OCI-LY1 (cell line): ENCODE measurements at regions not wholly inside any gene's neighbourhood (a gene's known extent, or its start where the extent isn't known, plus 50 kb on each side); places are given as distances from the start of the nearest gene placed in this dataset.

Experiments
- H2AFZ ChIP-seq: fragments of 200-600 bp; sonication (generic), shearing (Covaris generic); 2 replicates; pipeline ENCODE4 v1.6.0; 2014; ENCODE audit warnings: antibody characterized with exemption, mild to moderate bottlenecking, low read length
- H3F3A ChIP-seq: fragments of 200-600 bp; sonication (generic), shearing (Covaris generic); 2 replicates; pipeline ENCODE4 v1.6.0; 2014; ENCODE audit warnings: mild to moderate bottlenecking, antibody characterized with exemption, low read length, moderate library complexity; ENCODE audit not compliant: insufficient read depth
- H3K27ac ChIP-seq: fragments of 200-600 bp; sonication (generic); 2 replicates; pipeline ENCODE4 v1.5.1; 2014; ENCODE audit warnings: low read length, mixed run types, mild to moderate bottlenecking, low read depth; ENCODE audit not compliant: poor library complexity, severe bottlenecking
- H3K27me3 ChIP-seq: fragments of 200-600 bp; sonication (generic); 2 replicates; pipeline ENCODE4 v1.6.0; 2014; ENCODE audit warnings: antibody characterized with exemption, mild to moderate bottlenecking, low read length, moderate library complexity; ENCODE audit not compliant: insufficient read depth
- H3K36me3 ChIP-seq: fragments of 200-600 bp; sonication (generic); 2 replicates; pipeline ENCODE4 v1.6.1; 2014; ENCODE audit warnings: mild to moderate bottlenecking, antibody characterized with exemption, low read length, moderate library complexity, mixed read lengths; ENCODE audit not compliant: insufficient read depth
- H3K4me1 ChIP-seq: fragments of 200-600 bp; sonication (generic); 2 replicates; pipeline ENCODE4 v1.5.1; 2014; ENCODE audit warnings: mild to moderate bottlenecking, low read length, moderate library complexity; ENCODE audit not compliant: insufficient read depth, severe bottlenecking
- H3K4me2 ChIP-seq: fragments of 200-600 bp; sonication (generic), shearing (Covaris generic); 2 replicates; pipeline ENCODE4 v1.6.1; 2014; ENCODE audit warnings: low read length
- H3K4me3 ChIP-seq: fragments of 200-600 bp; sonication (generic); 2 replicates; pipeline ENCODE4 v1.5.1; 2014; ENCODE audit warnings: low read length, low read depth, mild to moderate bottlenecking, mixed read lengths; ENCODE audit not compliant: poor library complexity, severe bottlenecking
- H3K79me2 ChIP-seq: fragments of 200-600 bp; shearing (Covaris generic); 2 replicates; pipeline ENCODE4 v1.6.1; 2016; ENCODE audit warnings: mixed run types, low read length, mixed read lengths; ENCODE audit not compliant: insufficient read depth
- H3K9ac ChIP-seq: fragments of 200-600 bp; sonication (generic), shearing (Covaris generic); 2 replicates; pipeline ENCODE4 v1.6.1; 2014; ENCODE audit warnings: mild to moderate bottlenecking, low read length, mixed read lengths
- H3K9me2 ChIP-seq: fragments of 200-600 bp; sonication (generic), shearing (Covaris generic); 2 replicates; pipeline ENCODE4 v1.6.1; 2014; ENCODE audit warnings: low read depth, mild to moderate bottlenecking, low read length, mixed read lengths
- H3K9me3 ChIP-seq: fragments of 200-600 bp; shearing (Covaris generic); 2 replicates; pipeline ENCODE4 v1.6.1; 2014; ENCODE audit warnings: low read length, mixed read lengths
- H4K20me1 ChIP-seq: fragments of 200-600 bp; sonication (generic), shearing (Covaris generic); 2 replicates; pipeline ENCODE4 v1.6.0; 2016; ENCODE audit warnings: mild to moderate bottlenecking, low read length; ENCODE audit not compliant: insufficient read depth
- CTCF ChIP-seq: fragments of 200-600 bp; sonication (generic), shearing (Covaris generic); IDR thresholded peaks from 2 replicates; pipeline ENCODE4 v1.5.1; 2017; ENCODE audit warnings: mild to moderate bottlenecking, antibody characterized with exemption, low read length, moderate library complexity, mixed read lengths
- EZH2 ChIP-seq: fragments of 200-600 bp; sonication (generic), shearing (Covaris generic); IDR thresholded peaks from 2 replicates; pipeline ENCODE4 v1.8.0; 2017; ENCODE audit warnings: borderline replicate concordance, mixed run types, mild to moderate bottlenecking, antibody characterized with exemption, low read length, moderate library complexity, mixed read lengths

- H3K79me2 ChIP-seq: no peaks in the 10 kb centered on the region
- H3K4me2 ChIP-seq: no peak overlapping the region
- H3K4me1 ChIP-seq: no peaks in the 10 kb centered on the region
- TF ChIP-seq CTCF (no peak), EZH2 (no peak)
- H3K9ac ChIP-seq: no peak overlapping the region
- no peaks in the 10 kb centered on the region for H3F3A ChIP-seq
- no peak overlapping the region for H3K27ac ChIP-seq
- no peak overlapping the region for H3K4me3 ChIP-seq
- peaks cover 9% of the 10 kb centered on the region for H3K9me3 ChIP-seq
- H3K36me3 ChIP-seq: no peaks in the 10 kb centered on the region
- no peaks in the 10 kb centered on the region for H4K20me1 ChIP-seq
- H2AFZ ChIP-seq: no peak overlapping the region
- no peaks in the 10 kb centered on the region for H3K9me2 ChIP-seq
- no peaks in the 10 kb centered on the region; the same call in 1 of the 2 replicates for H3K27me3 ChIP-seq
Measured at GRCh38 chr9:93731963-93732362, 155.6 kb downstream of the PHF2 start.

- no peak for TF ChIP-seq CTCF
- TF ChIP-seq EZH2: no peak
- H3K9ac ChIP-seq: no peak overlapping the region
- no peak overlapping the region for H3K4me3 ChIP-seq
- no peak overlapping the region for H2AFZ ChIP-seq
- no peaks in the 10 kb centered on the region for H3K4me1 ChIP-seq
- H3K9me3 ChIP-seq: peaks cover 9% of the 10 kb centered on the region
- H3K79me2 ChIP-seq: no peaks in the 10 kb centered on the region
- H3K27ac ChIP-seq: no peak overlapping the region
- no peaks in the 10 kb centered on the region; the same call in 1 of the 2 replicates for H3K27me3 ChIP-seq
- H3K36me3 ChIP-seq: no peaks in the 10 kb centered on the region
- no peaks in the 10 kb centered on the region for H3K9me2 ChIP-seq
- no peaks in the 10 kb centered on the region for H3F3A ChIP-seq
- H3K4me2 ChIP-seq: no peak overlapping the region
- H4K20me1 ChIP-seq: no peaks in the 10 kb centered on the region
Measured at GRCh38 chr9:93730648-93731047, 154.3 kb downstream of the PHF2 start.

GRCh38 chr9:93730217-93730616 lies 153.8 kb downstream of the PHF2 start:
- H3K4me1 ChIP-seq: no peaks in the 10 kb centered on the region
- no peak overlapping the region for H3K27ac ChIP-seq
- peaks cover 9% of the 10 kb centered on the region for H3K9me3 ChIP-seq
- no peak for TF ChIP-seq CTCF
- no peak for TF ChIP-seq EZH2
- no peak overlapping the region for H3K4me2 ChIP-seq
- no peak overlapping the region for H3K4me3 ChIP-seq
- H3K9ac ChIP-seq: no peak overlapping the region
- H2AFZ ChIP-seq: no peak overlapping the region
- no peaks in the 10 kb centered on the region for H4K20me1 ChIP-seq
- no peaks in the 10 kb centered on the region for H3K36me3 ChIP-seq
- no peaks in the 10 kb centered on the region for H3F3A ChIP-seq
- no peaks in the 10 kb centered on the region for H3K9me2 ChIP-seq
- H3K79me2 ChIP-seq: no peaks in the 10 kb centered on the region
- no peaks in the 10 kb centered on the region; the same call in 1 of the 2 replicates for H3K27me3 ChIP-seq
